ENCODE measurements at regions not wholly inside any gene's neighbourhood (a gene's known extent, or its start where the extent isn't known, plus 50 kb on each side); places are given as distances from the start of the nearest gene placed in this dataset.
"Not testable (repeated sequence)": the region's sequence is repeated elsewhere in the genome, so short reads cannot be mapped to it uniquely, and the experiment has no call there.

DNA sequence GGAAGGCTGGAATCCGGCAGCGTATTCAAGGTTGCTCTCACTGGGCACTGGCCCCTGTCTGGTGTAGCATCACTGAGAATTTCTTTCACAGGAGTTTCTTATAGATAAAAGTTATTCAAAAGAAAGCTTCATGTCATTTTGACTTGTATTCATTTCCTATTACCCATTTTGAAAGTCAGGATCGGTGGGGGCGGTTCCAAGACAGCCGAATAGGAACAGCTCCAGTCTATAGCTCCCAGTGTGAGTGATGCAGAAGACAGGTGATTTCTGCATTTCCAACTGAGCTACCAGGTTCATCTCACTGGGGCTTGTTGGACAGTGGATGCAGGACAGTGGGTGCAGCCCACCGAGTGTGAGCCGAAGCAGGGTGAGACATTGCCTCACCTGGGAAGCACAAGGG is 51.5 kb upstream of the CDC42EP3 start:
- not testable (repeated sequence) for DNase-seq

GRCh38 chr2:37730037-37730818 is 58.8 kb upstream of the CDC42EP3 start:
- DNase-seq, result no peak

- not testable (repeated sequence) for DNase-seq
These were observed 61.0 kb upstream of the CDC42EP3 start for GRCh38 chr2:37732412-37732811.

DNA sequence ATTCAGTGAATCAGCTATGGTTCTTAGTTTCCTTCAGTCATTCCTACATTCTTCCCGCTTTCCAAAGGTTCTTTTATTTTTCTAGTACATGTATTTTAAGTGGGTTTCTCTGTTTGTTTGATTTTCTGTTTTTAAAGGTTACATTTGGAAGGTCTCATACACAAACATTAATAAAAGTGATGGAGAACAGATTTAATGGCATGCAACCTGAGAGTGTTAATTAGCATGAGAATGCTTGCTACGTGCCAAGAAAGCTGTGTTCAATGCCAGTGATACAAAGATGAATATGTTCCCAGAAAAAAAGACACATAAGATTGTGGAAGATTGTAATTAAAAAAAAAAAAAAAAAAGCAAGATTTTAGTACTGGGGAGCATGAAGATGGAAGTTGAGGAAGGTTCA is 61.8 kb upstream of the CDC42EP3 start:
- no peak for DNase-seq

- DNase-seq, result not testable (repeated sequence)
These were observed 62.5 kb upstream of the CDC42EP3 start for GRCh38 chr2:37733955-37734354.

DNA sequence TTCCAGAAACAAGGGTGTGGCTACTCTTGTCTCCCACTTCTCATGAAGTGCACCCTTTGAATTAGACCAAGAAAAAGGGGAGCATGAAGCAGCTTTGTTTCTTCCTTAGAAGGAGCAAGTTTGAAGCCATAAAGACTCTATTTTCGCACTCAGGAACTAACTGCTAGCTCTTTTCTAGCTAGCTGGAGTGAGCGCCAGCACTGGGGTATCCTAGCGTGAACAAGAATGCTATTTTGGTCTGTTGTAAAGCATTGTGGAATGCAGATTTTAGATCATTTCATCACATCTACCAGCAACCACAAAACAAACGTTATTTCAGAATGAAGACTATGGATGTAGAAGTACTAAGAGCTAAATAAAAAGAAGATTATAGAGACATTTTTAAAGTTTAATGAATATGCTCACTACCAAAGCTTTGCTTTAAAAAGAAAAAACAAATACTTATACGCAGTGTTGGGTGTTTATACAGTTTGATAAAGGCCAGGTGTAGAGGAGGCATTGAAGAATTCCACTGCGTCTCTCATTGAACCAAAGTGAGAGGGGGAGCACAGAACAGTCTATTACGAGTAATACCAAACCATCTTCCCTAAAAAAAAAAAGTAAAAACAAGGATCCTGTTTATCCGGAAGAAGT is 63.6 kb upstream of the CDC42EP3 start:
- DNase-seq, result not testable (repeated sequence)

- not testable (repeated sequence) for DNase-seq
These were observed 64.1 kb upstream of the CDC42EP3 start for GRCh38 chr2:37735524-37735910.

DNA sequence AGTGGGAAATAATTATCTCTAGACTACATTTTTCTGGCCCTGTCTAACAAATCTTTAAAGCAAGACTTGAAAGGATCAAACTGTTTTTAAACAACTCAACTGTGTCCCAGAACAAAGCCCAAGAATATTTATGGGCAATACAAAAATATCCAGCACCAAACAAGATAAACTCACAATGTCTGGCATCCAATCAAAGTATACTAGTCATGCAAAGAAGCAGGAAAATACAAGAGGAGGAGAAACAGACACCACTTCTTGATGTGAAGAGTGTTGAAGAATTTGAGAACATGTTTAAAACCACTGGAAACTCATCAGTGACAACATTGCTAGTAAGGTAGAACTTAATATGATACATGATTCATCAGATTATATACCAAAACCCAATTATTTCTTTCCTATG is 66.1 kb upstream of the CDC42EP3 start:
- DNase-seq, result no peak

DNA sequence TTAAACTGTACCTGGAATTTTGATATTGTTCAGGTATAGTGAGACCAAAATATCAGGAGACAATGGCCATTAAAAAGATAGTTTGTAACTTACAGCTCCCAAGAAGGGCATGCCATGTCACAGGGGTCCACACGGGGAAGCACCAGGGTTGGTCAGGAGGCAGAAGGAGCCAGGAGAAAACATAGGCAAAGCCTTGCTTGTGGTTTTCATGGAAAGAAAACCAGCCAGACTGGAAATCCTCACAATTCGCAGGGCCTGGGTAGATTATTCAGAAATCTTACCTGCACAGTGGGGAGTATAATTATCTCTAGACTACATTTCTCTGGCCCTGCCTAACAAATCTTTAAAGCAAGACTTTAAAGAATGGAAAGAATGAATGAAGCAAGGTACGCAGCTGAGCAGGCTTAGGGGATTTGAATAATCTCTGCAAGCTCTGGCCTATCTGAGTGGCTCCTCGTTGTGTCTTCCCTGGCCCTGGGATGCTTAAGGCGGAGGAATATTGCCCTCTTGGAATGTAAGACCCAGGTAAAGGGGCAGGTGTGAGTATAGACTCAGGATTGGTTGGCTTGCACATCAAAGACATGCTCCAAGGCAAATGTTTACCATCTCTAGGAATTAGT is 66.9 kb upstream of the CDC42EP3 start:
- no peak for DNase-seq

- no peak for DNase-seq
These were observed 67.7 kb upstream of the CDC42EP3 start for GRCh38 chr2:37739153-37739552.

DNA sequence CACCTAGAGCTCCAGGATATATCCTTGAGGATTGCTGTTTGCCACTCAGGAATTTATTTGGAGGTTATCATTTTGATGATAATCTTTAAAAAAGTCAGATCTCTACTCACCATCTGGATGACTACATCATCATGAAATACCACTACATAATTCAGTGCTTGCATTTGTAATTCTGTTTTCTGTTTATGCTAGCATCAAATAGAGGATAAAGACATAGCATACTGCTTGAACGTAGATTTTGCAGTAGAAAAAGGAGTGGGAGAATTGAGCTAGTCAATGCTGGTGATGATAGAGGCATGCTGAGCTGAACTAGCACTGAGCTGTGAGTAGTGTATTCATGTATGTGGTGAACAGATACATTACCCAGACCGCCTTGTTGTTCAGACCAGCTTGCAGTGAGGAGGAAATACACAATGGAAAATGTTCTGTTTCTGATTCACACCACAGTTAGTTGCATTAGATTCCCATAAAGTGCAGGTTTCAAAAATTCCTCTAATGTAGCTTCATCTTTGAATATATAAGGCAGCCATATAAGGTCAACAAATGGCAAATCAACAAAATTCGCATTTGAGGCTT is 68.8 kb upstream of the CDC42EP3 start:
- DNase-seq, result no peak

DNA sequence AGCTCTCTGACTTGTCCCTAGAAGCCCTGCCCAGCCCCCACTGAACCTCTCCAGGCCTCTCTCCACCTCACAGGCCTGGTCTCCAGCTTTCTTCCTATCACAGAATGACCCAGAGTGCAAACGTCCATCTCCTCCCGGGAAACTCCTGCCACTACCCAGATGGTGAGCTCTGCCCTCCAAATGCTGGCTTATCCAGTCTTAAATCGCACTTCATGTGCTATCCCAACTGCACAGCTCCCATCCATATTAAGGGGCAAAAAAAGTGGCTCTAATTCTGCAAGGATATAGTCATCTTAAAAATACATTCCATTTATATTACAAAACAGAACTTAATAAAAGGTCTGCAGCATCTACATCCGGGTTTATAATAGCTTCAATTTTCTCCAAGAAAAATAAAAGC is 70.8 kb upstream of the CDC42EP3 start:
- DNase-seq, result no peak

GRCh38 chr2:37744010-37744409 is 72.6 kb upstream of the CDC42EP3 start:
- no peak for DNase-seq

DNA sequence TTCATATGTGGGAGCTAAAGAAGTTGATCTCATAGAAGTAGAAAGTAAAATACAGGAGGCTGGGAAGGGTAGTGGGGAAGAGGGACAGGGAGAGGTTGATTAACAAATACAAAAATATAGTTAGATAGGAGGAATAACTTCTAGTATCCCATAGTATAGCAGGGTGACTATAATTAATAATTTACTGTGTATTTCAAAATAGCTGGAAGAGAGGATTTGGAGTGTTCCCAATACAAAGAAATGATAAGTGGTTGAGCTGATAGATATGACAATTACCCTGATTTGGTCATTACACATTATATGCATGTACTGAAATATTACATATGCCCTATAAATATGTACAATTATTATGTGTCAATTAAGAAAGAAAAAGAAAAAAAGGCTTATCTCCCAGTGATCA is 73.5 kb upstream of the CDC42EP3 start:
- not testable (repeated sequence) for DNase-seq

DNA sequence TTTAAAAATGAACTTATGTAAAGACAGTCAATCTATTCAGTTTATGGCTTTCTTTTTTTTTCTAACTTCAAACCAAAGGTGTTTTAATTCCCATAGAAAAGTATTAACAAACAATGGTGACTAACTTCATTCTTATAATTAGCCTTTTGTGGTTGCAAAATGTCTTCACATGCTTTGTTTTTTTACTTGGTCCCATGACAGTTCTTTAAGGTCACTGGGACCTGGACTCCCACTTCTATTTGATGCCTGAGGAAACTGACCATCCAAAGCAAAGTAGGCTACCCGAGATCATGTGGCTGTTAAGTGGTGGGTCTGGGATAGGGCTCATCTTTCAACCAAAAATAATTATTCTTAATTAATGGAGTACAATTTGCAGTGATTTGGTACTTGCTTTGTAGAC is 74.6 kb upstream of the CDC42EP3 start:
- not testable (repeated sequence) for DNase-seq

DNA sequence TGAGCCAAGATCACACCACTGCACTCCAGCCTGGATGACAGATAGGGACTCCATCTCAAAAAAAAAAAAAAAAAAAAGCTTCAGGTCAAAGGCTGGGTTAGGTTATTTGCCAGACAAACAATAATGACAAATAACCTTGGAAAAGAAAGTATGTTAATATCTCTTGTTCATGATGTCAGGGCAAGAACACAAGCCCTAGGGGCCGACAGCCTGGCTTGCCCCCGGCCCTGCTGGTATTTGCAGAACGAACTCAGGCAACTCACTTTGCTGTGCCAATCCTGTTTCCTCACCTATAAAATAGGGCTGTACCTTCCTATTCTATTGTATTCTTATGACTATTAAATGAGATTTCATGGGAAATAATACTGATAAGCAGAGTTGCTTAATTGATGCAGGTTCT is 75.4 kb upstream of the CDC42EP3 start:
- DNase-seq, result no peak

DNA sequence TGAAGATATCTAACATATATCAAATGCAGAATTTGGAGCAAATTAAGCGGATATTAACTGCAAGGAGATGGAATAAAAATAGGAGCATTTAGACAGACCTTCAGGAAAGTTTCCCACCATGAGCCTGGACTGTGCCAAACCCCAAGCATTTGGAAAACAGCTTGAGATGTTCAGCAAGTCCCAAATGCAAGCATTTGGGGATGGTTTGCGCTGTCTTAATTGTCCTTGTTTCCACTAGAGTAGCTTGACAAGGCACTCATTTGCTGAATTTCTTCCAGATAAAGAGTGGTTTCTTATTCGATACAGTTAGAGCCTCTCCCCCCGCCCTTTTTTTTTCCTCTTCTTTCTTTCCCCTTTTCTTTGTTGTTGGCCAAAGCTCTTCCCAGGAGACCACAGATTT is 77.1 kb upstream of the CDC42EP3 start:
- no peak for DNase-seq

GRCh38 chr2:37750286-37750685 is 78.8 kb upstream of the CDC42EP3 start:
- DNase-seq, result not testable (repeated sequence)

- DNase-seq, result no peak
These were observed 81.3 kb upstream of the CDC42EP3 start for GRCh38 chr2:37752766-37753165.

DNA sequence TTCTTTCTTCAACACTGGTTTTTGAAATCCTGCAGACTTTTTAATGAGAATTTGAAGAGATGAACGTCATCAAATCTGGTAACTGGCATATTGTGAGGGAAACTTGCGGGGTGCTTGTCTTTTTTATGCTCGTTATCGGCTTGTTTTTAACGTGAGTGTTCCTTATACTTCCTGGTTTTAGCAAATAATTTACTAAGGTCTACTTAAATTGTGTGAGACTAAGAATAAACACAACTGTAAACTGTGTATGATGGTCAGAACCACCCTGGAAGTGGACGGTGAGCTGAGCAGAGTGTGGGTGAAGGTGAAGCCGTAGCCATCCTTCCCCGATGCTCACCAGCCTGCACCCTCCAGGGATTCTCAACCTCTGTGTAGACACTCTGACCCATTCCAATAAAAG is 82.3 kb upstream of the CDC42EP3 start:
- DNase-seq, result no peak

GRCh38 chr2:37755961-37756559 is 84.6 kb upstream of the CDC42EP3 start:
- not testable (repeated sequence) for DNase-seq

- not testable (repeated sequence) for DNase-seq
These were observed 86.0 kb upstream of the CDC42EP3 start for GRCh38 chr2:37757456-37757855.

DNA sequence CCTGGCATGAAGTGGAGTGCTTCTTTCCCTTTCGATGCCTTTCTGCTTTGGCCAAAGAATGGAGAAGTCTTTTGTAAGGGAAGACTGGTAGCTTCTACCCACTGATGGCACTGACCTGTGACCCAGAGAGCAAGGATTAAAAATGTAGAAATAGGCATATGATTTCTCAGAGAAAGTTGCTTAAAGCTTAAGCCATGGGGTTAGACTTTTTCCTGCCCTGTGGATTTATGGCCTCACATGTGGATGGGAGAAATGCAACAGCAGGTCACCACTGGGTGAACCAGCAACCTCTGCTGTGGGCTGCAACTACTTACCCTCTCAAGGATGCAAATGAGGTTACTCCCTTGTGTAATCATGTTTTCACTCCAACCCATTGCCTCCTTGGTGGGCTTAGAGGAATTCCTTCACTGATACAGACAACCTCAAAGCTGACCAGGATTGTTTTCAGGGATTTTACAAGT is 86.7 kb upstream of the CDC42EP3 start:
- DNase-seq, result not testable (repeated sequence)
